BLaER1 (cell line): ENCODE measurements at regions not wholly inside any gene's neighbourhood (a gene's known extent, or its start where the extent isn't known, plus 50 kb on each side); places are given as distances from the start of the nearest gene placed in this dataset.

Experiments
- H3K27ac ChIP-seq: shearing (Covaris generic); formaldehyde crosslinking; 2 replicates; pipeline ENCODE4 v1.8.1; 2022
- H3K27me3 ChIP-seq: shearing (Covaris generic); formaldehyde crosslinking; 2 replicates; pipeline ENCODE4 v1.8.1; 2022
- H3K36me3 ChIP-seq: shearing (Covaris generic); formaldehyde crosslinking; 2 replicates; pipeline ENCODE4 v1.8.1; 2022
- H3K4me1 ChIP-seq: shearing (Covaris generic); formaldehyde crosslinking; 2 replicates; pipeline ENCODE4 v1.8.1; 2022
- H3K4me2 ChIP-seq: shearing (Covaris generic); formaldehyde crosslinking; 2 replicates; pipeline ENCODE4 v1.8.1; 2022
- H3K4me3 ChIP-seq: shearing (Covaris generic); formaldehyde crosslinking; 2 replicates; pipeline ENCODE4 v1.8.1; 2022
- H3K9ac ChIP-seq: shearing (Covaris generic); formaldehyde crosslinking; 2 replicates; pipeline ENCODE4 v1.8.1; 2022
- H3K9me3 ChIP-seq: shearing (Covaris generic); formaldehyde crosslinking; 2 replicates; pipeline ENCODE4 v1.8.1; 2022
- H4K20me1 ChIP-seq: shearing (Covaris generic); formaldehyde crosslinking; 2 replicates; pipeline ENCODE4 v1.8.1; 2022
- Cebpa-rat ChIP-seq: shearing (Covaris generic); IDR thresholded peaks from 2 replicates; pipeline ENCODE4 v1.8.1; 2022

DNA sequence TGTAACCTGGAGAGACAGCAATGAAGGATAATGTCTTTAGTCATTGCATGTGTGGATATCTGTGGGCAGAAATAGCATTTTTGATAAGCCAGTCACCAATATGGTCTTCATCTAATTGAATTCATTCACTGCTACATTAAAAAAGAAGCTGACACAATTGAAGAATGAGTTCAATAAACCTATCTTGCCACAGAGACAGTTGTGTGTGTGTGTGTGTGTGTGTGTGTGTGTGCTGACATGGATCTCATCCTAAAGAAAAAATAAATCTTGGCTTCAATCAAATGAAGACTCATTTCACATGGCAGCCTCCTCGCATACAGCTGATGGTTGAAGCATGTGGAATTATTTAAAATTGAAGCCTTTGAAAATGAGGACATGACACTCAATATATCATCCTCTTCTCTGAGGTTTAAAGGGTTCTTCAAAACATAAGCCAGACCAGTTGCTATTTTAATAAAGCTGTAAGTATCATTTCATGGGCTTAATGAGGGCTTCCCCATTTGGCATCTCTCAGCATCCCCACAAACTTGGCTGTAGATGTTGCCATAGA, 118.5 kb upstream of the PTPN3 start:
- no peak overlapping the region for H3K4me2 ChIP-seq
- H3K27ac ChIP-seq, result no peak overlapping the region
- no peaks in the 10 kb centered on the region for H3K4me1 ChIP-seq
- H4K20me1 ChIP-seq, result no peaks in the 10 kb centered on the region
- 0 out of 2 replicates have a peak, but pooled peaks cover 6% of the 10 kb centered on the region for H3K9me3 ChIP-seq
- H3K9ac ChIP-seq, result no peak overlapping the region
- no peaks in the 10 kb centered on the region for H3K36me3 ChIP-seq
- no peaks in the 10 kb centered on the region for H3K27me3 ChIP-seq
- TF ChIP-seq Cebpa-rat, result no peak
- H3K4me3 ChIP-seq, result no peak overlapping the region

DNA sequence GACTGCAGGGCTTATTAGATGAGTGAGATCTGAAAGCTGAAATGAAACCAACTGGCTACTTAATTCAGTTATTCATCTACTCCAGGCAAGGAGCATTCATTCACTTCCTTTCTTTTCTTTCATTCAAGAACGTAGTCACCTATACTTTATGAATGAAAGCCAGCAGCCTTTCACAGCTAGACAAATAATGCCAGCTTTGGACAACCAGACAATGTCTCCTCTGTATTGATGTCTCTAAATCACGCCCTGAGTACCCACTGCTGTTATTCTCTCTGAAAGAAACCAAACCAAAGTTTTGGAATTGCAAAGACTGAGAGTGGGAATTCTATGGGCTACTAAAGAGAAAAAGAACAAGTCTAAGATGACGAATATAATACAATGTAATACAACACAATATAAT, 121.2 kb upstream of the PTPN3 start:
- no peaks in the 10 kb centered on the region for H3K27me3 ChIP-seq
- no peaks in the 10 kb centered on the region for H3K36me3 ChIP-seq
- H3K4me3 ChIP-seq, result no peak overlapping the region
- H3K9ac ChIP-seq, result no peak overlapping the region
- H3K4me1 ChIP-seq, result no peaks in the 10 kb centered on the region
- H4K20me1 ChIP-seq, result no peaks in the 10 kb centered on the region
- no peak for TF ChIP-seq Cebpa-rat
- no peak overlapping the region for H3K27ac ChIP-seq
- H3K4me2 ChIP-seq, result no peak overlapping the region
- H3K9me3 ChIP-seq, result peaks cover 8% of the 10 kb centered on the region; the same call in 1 of the 2 replicates

DNA sequence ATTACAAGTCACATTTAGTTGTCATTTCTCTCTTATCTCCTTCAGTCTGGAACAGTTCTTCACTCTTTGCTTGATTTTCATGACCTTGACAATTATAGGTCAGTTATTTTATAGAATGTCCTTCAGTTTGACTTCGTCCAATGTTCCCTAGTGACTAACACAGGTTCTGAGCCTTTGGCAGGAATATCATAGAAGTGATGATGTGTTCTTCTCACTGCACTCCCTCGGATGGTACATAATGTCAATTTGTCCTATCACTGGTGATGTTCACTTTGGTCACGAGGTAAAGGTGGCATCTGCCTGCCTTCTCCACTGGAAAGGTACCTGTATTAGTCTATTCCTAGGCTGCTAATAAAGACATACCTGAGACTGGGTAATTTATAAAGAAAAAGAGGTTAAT, 126.0 kb upstream of the PTPN3 start:
- Histone ChIP-seq H3K27ac (no peak overlapping the region), H3K4me1 (no peaks in the 10 kb centered on the region), H4K20me1 (no peaks in the 10 kb centered on the region), H3K9me3 (peaks cover 7% of the 10 kb centered on the region; the same call in 1 of the 2 replicates), H3K4me3 (no peak overlapping the region), H3K36me3 (no peaks in the 10 kb centered on the region), H3K9ac (no peak overlapping the region), H3K27me3 (no peaks in the 10 kb centered on the region), H3K4me2 (no peak overlapping the region)
- TF ChIP-seq Cebpa-rat, result no peak

DNA sequence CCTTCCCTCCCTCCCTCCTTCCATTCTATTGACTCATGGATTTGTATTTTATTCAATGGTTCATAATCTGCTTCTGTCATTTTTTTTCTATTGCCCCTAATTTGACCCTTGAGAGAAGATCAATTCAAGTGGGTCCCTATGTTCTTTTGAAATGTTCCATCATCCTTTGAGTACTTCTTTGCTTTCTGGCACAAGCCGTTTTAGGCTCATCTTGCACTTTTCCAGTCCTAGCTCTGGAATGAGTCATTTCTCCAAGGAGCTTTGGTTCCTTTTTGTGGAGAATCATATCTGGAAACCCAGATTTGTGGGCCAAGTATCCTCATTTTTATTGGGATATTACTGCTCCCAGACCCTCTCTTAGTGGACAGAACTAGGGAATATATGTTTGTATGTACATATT, 126.8 kb upstream of the PTPN3 start:
- H3K27ac ChIP-seq, result no peak overlapping the region
- H4K20me1 ChIP-seq, result no peaks in the 10 kb centered on the region

DNA sequence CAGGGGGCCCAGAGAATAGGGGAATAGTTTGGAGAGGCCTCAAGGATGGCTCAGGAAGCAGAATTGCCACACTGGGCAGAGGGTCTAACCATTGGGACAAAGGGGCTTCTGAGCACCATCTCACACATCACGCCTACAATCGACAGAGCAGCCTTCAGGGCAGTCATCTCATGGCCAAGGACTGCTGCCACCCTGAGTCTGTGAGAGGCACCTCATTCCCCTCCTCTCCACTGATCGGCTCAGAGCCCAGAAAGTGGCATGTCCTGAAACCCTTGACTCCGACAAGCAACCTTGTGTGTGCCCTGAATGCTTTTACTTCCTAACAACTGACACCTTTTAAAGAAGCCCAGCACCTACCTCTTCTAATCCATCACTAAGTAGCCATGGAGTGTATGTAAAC, 128.9 kb upstream of the PTPN3 start:
- H3K9ac ChIP-seq, result no peak overlapping the region
- H3K36me3 ChIP-seq, result no peaks in the 10 kb centered on the region
- H3K27me3 ChIP-seq, result no peaks in the 10 kb centered on the region
- H3K4me2 ChIP-seq, result no peak overlapping the region
- TF ChIP-seq Cebpa-rat, result no peak
- no peaks in the 10 kb centered on the region for H4K20me1 ChIP-seq
- H3K9me3 ChIP-seq, result peaks cover 16% of the 10 kb centered on the region
- no peak overlapping the region for H3K27ac ChIP-seq
- H3K4me3 ChIP-seq, result no peak overlapping the region
- H3K4me1 ChIP-seq, result no peaks in the 10 kb centered on the region

More for the DNA sequence above, 126.8 kb upstream of the PTPN3 start:
- H3K4me3 ChIP-seq, result no peak overlapping the region
- no peaks in the 10 kb centered on the region for H3K4me1 ChIP-seq
- peaks cover 7% of the 10 kb centered on the region; the same call in 1 of the 2 replicates for H3K9me3 ChIP-seq
- no peaks in the 10 kb centered on the region for H3K36me3 ChIP-seq
- no peak for TF ChIP-seq Cebpa-rat
- no peaks in the 10 kb centered on the region for H3K27me3 ChIP-seq
- no peak overlapping the region for H3K4me2 ChIP-seq
- H3K9ac ChIP-seq, result no peak overlapping the region

DNA sequence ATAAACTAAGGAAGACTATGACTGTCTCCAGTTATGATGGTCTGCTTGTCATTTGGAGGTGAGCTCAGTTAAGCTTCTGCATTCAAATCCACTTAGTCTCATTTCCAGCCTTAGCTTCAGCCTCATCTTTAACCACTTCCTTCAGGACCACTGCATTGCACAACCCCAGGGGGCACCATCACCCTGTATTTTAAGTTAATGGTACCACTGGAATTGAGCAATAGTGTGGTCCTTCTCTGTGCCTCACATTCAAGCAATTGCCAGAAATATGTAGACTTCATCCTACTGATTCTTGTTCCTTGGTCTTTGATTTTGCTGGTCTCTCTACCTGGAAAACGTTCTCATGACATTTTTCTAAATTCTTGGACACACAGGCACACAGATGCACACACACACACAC, 131.5 kb upstream of the PTPN3 start:
- peaks cover 20% of the 10 kb centered on the region for H3K9me3 ChIP-seq
- H3K27me3 ChIP-seq, result no peaks in the 10 kb centered on the region
- no peak overlapping the region for H3K4me3 ChIP-seq
- peaks cover 10% of the 10 kb centered on the region for H3K4me1 ChIP-seq
- TF ChIP-seq Cebpa-rat, result no peak
- no peak overlapping the region for H3K27ac ChIP-seq
- no peak overlapping the region for H3K9ac ChIP-seq
- H3K36me3 ChIP-seq, result no peaks in the 10 kb centered on the region
- no peaks in the 10 kb centered on the region for H4K20me1 ChIP-seq
- H3K4me2 ChIP-seq, result no peak overlapping the region

DNA sequence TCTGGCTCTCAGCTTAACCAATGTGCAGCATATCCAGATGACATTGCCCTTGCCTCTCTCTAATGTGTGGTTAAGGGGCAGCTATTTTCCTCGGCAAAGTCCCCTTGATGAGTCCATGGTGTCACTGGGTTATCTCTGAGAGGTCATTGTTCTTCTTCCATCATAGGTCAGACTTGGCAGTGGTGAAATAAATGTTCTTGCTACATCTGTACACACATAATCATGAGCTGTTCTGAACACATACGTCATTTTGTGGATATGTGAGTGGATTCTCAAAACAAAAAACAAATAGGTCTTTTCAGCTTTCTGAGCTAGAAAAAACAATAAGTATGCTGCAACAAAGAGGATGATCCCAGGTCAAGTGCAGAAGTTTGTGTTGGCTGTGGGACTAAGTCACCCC, 134.7 kb upstream of the PTPN3 start:
- no peak overlapping the region for H3K27ac ChIP-seq
- H3K27me3 ChIP-seq, result no peaks in the 10 kb centered on the region
- H4K20me1 ChIP-seq, result no peaks in the 10 kb centered on the region
- no peaks in the 10 kb centered on the region for H3K36me3 ChIP-seq
- TF ChIP-seq Cebpa-rat, result no peak
- peaks cover 17% of the 10 kb centered on the region for H3K4me1 ChIP-seq
- H3K9ac ChIP-seq, result no peak overlapping the region
- no peak overlapping the region for H3K4me3 ChIP-seq
- H3K4me2 ChIP-seq, result no peak overlapping the region
- peaks cover 18% of the 10 kb centered on the region for H3K9me3 ChIP-seq

DNA sequence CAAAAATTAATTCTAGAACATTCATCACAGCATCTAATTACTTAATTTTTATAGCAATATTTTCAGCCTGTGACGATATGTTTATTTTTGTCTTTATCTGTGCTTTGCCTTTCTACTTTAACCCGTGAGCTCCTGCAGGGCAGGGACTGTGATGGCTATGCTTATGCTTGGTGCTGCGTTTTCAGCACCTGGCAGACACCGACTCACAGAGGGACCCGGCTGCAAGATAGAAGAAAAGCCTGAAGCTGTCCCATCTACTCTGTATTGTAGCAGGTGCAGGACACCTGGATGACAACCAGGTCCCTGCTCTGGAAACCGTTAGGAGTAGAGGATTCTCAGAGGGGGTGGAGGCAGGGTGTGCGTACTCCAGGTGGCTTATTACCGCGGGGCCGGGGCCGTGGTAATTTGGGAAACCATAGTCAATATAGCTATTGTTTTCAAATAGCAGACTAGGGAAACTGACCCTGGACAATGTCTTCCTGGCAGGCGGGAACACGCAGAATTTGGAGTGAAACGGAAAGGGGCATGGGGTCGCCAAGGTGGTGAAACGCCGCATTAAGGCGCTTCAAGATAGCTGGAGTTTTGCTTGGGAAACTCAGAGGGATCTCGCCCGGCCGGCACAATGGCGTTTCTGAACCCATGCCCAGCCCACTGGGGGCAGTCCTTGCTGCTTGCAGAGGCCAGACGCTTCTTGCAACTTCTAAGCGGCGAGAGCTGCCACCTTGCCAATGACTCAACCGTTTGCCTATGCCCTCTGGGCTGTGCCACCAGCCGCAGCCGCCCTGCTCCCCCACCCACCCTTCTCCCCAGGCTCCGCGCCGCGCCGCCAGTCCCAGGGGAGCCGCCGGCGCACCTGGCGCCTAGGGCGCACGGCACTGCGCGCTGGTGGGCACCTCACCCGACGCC, 140.1 kb upstream of the PALM2AKAP2 start:
- Histone ChIP-seq H3K9ac (peak overlapping the region; percentile 43; the same call in 1 of the 2 replicates), H3K27me3 (no peaks in the 10 kb centered on the region)

DNA sequence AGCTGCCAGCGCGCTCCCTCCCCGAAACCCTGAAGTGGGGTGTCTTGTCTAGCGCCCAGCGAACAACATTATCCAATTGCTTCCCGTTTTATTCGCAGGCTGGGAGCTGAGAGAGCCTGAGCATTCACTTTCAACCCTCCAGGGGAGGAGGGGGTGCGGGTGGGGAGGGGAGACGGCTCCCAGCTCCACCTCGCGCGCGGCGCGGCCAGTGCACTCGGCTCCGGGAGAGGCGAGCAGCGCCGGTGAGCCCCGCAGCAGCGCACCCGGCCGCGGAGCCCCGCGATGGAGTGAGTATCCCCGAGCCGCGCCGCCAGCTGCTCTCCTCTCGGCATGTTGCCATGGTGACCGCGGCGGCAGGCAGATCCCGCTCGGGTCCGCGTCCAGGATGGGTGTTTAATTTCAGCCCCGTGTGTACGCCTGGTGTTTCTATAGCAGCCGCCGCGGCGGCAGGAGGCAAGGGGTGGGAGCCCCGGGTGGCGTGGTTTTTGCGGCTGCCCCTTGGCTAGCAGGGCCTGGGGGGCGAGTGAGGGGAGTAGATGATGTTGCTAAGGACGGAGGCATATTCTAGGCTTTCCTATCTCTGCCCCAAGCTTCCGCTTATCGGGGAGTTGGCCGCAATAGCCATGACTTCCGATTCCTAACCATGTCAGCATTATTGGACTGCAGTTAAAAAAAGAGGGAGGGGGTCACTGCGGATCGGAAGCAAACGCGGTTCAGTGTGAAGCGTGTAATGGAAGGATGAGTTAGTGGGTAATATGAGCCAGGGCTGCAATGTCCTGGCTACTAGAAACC, 139.2 kb upstream of the PALM2AKAP2 start:
- peak overlapping the region; percentile 36; the same call in 1 of the 2 replicates for H3K27ac ChIP-seq
- H3K4me1 ChIP-seq, result peaks cover 45% of the 10 kb centered on the region
- H3K4me3 ChIP-seq, result peak overlapping the region; percentile 69
- H3K36me3 ChIP-seq, result no peaks in the 10 kb centered on the region
- peak overlapping the region; percentile 100 for H3K4me2 ChIP-seq
- no peaks in the 10 kb centered on the region for H4K20me1 ChIP-seq
- H3K9ac ChIP-seq, result peak overlapping the region; percentile 43; the same call in 1 of the 2 replicates
- H3K27me3 ChIP-seq, result no peaks in the 10 kb centered on the region
- no peak for TF ChIP-seq Cebpa-rat
- H3K9me3 ChIP-seq, result peaks cover 18% of the 10 kb centered on the region

More for the DNA sequence above, 140.1 kb upstream of the PALM2AKAP2 start:
- H3K4me3 ChIP-seq, result peak overlapping the region; percentile 69
- peak overlapping the region; percentile 100 for H3K4me2 ChIP-seq
- TF ChIP-seq Cebpa-rat, result no peak
- no peaks in the 10 kb centered on the region for H3K36me3 ChIP-seq
- H4K20me1 ChIP-seq, result no peaks in the 10 kb centered on the region
- H3K4me1 ChIP-seq, result peaks cover 49% of the 10 kb centered on the region
- peaks cover 14% of the 10 kb centered on the region for H3K9me3 ChIP-seq
- no peak overlapping the region; the same call in 1 of the 2 replicates for H3K27ac ChIP-seq

DNA sequence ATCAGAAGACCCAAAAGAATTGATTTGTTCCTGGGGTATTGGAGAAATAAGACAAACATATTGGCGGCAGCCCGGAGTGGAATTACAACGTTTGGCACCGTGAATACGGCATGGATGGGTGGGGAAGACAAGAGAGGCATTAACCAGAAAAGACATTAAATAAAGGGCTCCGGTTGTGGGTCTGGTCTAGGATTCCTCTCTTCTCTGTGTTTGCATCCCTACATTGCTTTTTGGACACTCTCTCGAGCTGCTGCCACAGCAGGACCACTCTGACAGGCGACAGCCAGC, 138.7 kb upstream of the PALM2AKAP2 start:
- no peaks in the 10 kb centered on the region for H3K27me3 ChIP-seq
- peak overlapping the region; percentile 100 for H3K4me2 ChIP-seq
- no peaks in the 10 kb centered on the region for H3K36me3 ChIP-seq
- peaks cover 45% of the 10 kb centered on the region for H3K4me1 ChIP-seq
- no peak for TF ChIP-seq Cebpa-rat
- H3K4me3 ChIP-seq, result peak overlapping the region; percentile 69
- H3K9me3 ChIP-seq, result peaks cover 18% of the 10 kb centered on the region
- no peak overlapping the region for H3K27ac ChIP-seq
- no peaks in the 10 kb centered on the region for H4K20me1 ChIP-seq
- no peak overlapping the region for H3K9ac ChIP-seq
